GM12865 (cell line): ENCODE measurements at regions not wholly inside any gene's neighbourhood (a gene's known extent, or its start where the extent isn't known, plus 50 kb on each side); places are given as distances from the start of the nearest gene placed in this dataset.

Source experiments
- DNase-seq: peaks from one replicate; pipeline ENCODE4 v3.0.0; 2010; ENCODE audit warnings: low read depth
- H3K4me3 ChIP-seq: 2 replicates; pipeline ENCODE4 v1.5.1; 2011; ENCODE audit warnings: mild to moderate bottlenecking, low read depth, low read length, control low read depth
- CTCF ChIP-seq: IDR thresholded peaks from 2 replicates; pipeline ENCODE4 v1.5.1; 2011; ENCODE audit warnings: low read length, control low read depth, low read depth, inconsistent platforms; ENCODE audit not compliant: insufficient read depth; ENCODE audit errors: missing control alignments

- no peak for TF ChIP-seq CTCF
- no peak for DNase-seq
- no peak overlapping the region for H3K4me3 ChIP-seq
Observed at GRCh38 chr6:105604587-105604884, 201.7 kb upstream of the PREP start.

- no peak for TF ChIP-seq CTCF
- DNase-seq = no peak
- H3K4me3 ChIP-seq = no peak overlapping the region
Observed at GRCh38 chr6:105603788-105604586, 201.1 kb upstream of the PREP start.

GRCh38 chr6:105601541-105602236 is 198.8 kb upstream of the PREP start:
- peak overlapping the region; percentile 49 for H3K4me3 ChIP-seq
- no peak for TF ChIP-seq CTCF
- peak; percentile 96 for DNase-seq

GRCh38 chr6:105600336-105601260 is 197.7 kb upstream of the PREP start:
- no peak for TF ChIP-seq CTCF
- no peak for DNase-seq
- H3K4me3 ChIP-seq = peak overlapping the region; percentile 49

GRCh38 chr6:105598264-105598663 is 195.4 kb upstream of the PREP start:
- DNase-seq = no peak
- TF ChIP-seq CTCF = no peak

GRCh38 chr6:105596284-105596755 is 193.4 kb upstream of the PREP start:
- no peak overlapping the region for H3K4me3 ChIP-seq
- TF ChIP-seq CTCF = no peak
- no peak for DNase-seq

More at GRCh38 chr6:105598264-105598663, 195.4 kb upstream of the PREP start:
- H3K4me3 ChIP-seq = no peak overlapping the region
